ENCODE measurements at regions not wholly inside any gene's neighbourhood (a gene's known extent, or its start where the extent isn't known, plus 50 kb on each side); places are given as distances from the start of the nearest gene placed in this dataset.

- DNase-seq (ENCODE audit: low read depth in 3 of 3) = no peak
Observed at GRCh38 chr3:24933401-24933800, 438.8 kb upstream of the THRB start.

- DNase-seq (ENCODE audit: low read depth in 3 of 3) = no peak
Observed at GRCh38 chr3:24936574-24936973, 441.9 kb upstream of the THRB start.

GRCh38 chr3:24937228-24937627, 442.6 kb upstream of the THRB start:
- no peak for DNase-seq (ENCODE audit: low read depth in 3 of 3)

- no peak for DNase-seq (ENCODE audit: low read depth in 3 of 3)
Observed at GRCh38 chr3:24937780-24938179, 443.1 kb upstream of the THRB start.

GRCh38 chr3:24943961-24944360, 449.3 kb upstream of the THRB start:
- no peak for DNase-seq (ENCODE audit: low read depth in 3 of 3)

GRCh38 chr3:24944805-24945520, 450.3 kb upstream of the THRB start:
- no peak for DNase-seq (ENCODE audit: low read depth in 3 of 3)

- DNase-seq (ENCODE audit: low read depth in 3 of 3) = no peak
Observed at GRCh38 chr3:24945563-24945962, 450.9 kb upstream of the THRB start.

- DNase-seq (ENCODE audit: low read depth in 3 of 3) = no peak
Observed at GRCh38 chr3:24947103-24947502, 452.5 kb upstream of the THRB start.

- DNase-seq (ENCODE audit: low read depth in 3 of 3) = no peak
Observed at GRCh38 chr3:24951180-24951579, 456.5 kb upstream of the THRB start.

- DNase-seq (ENCODE audit: low read depth in 3 of 3) = no peak
Observed at GRCh38 chr3:24952388-24952787, 457.7 kb upstream of the THRB start.

- DNase-seq (ENCODE audit: low read depth in 3 of 3) = no peak
Observed at GRCh38 chr3:24953060-24953771, 458.6 kb upstream of the THRB start.

- no peak for DNase-seq (ENCODE audit: low read depth in 3 of 3)
Observed at GRCh38 chr3:24956613-24957012, 462.0 kb upstream of the THRB start.

- no peak for DNase-seq (ENCODE audit: low read depth in 3 of 3)
Observed at GRCh38 chr3:24958271-24958670, 463.6 kb upstream of the THRB start.

GRCh38 chr3:24958910-24959447, 464.3 kb upstream of the THRB start:
- DNase-seq (ENCODE audit: low read depth in 3 of 3) = no peak

- DNase-seq (ENCODE audit: low read depth in 3 of 3) = no peak
Observed at GRCh38 chr3:24963762-24964625, 464.1 kb upstream of the RARB start.

GRCh38 chr3:24965706-24966385, 462.2 kb upstream of the RARB start:
- DNase-seq (ENCODE audit: low read depth in 3 of 3) = no peak

- DNase-seq (ENCODE audit: low read depth in 3 of 3) = no peak
Observed at GRCh38 chr3:24968036-24968435, 460.0 kb upstream of the RARB start.

GRCh38 chr3:24972491-24972890, 455.6 kb upstream of the RARB start:
- no peak for DNase-seq (ENCODE audit: low read depth in 3 of 3)

- no peak for DNase-seq (ENCODE audit: low read depth in 3 of 3)
Observed at GRCh38 chr3:24981309-24981708, 446.8 kb upstream of the RARB start.

GRCh38 chr3:24981924-24982323, 446.1 kb upstream of the RARB start:
- DNase-seq (ENCODE audit: low read depth in 3 of 3) = no peak

GRCh38 chr3:24985668-24986067, 442.4 kb upstream of the RARB start:
- DNase-seq (ENCODE audit: low read depth in 3 of 3) = no peak

GRCh38 chr3:24986612-24987011, 441.5 kb upstream of the RARB start:
- DNase-seq (ENCODE audit: low read depth in 3 of 3) = no peak

Data from stimulated activated CD4-positive, alpha-beta T cell treated with anti-CD3 and anti-CD28 coated beads, TNF-alpha, amount 100 ng/mL, for 4 hours (primary cell).